Retinal pigment epithelial cell (primary cell): ENCODE measurements at regions not wholly inside any gene's neighbourhood (a gene's known extent, or its start where the extent isn't known, plus 50 kb on each side); places are given as distances from the start of the nearest gene placed in this dataset.

Experiments
- DNase-seq: peaks from one replicate; pipeline ENCODE4 v3.0.0-alpha.2; 2010; ENCODE audit warnings: low read depth
- H3K4me3 ChIP-seq: 2 replicates; pipeline ENCODE4 v1.5.1; 2011; ENCODE audit warnings: mild to moderate bottlenecking, low read length, control low read depth, moderate library complexity
- TF ChIP-seq, protein P1 (sequence below): conservative IDR thresholded peaks from 2 replicates; pipeline ENCODE4 v1.5.1; 2011; ENCODE audit warnings: low read depth, low read length, control low read depth, inconsistent platforms

DNA sequence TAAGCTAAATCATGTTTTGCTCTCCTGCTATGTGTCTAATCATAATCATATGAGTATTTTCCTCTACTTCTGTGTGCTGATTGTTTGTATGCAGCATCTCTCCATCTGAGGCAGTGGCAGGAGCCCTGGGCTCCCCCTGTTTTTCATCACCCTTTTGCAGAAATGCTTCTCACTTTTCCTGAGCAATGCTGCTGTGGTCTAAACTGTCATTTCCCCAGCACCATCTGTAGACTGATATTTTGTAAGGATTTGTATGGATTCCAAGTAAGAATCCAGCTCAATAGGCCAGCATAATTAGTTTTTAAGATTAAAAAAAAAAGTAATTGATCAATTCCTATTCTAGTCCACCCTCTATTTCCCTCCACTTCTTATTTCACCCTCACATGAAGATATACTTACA, 257.0 kb upstream of the CPHXL start:
- TF ChIP-seq, protein P1, sequence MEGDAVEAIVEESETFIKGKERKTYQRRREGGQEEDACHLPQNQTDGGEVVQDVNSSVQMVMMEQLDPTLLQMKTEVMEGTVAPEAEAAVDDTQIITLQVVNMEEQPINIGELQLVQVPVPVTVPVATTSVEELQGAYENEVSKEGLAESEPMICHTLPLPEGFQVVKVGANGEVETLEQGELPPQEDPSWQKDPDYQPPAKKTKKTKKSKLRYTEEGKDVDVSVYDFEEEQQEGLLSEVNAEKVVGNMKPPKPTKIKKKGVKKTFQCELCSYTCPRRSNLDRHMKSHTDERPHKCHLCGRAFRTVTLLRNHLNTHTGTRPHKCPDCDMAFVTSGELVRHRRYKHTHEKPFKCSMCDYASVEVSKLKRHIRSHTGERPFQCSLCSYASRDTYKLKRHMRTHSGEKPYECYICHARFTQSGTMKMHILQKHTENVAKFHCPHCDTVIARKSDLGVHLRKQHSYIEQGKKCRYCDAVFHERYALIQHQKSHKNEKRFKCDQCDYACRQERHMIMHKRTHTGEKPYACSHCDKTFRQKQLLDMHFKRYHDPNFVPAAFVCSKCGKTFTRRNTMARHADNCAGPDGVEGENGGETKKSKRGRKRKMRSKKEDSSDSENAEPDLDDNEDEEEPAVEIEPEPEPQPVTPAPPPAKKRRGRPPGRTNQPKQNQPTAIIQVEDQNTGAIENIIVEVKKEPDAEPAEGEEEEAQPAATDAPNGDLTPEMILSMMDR = no peak
- no peak for DNase-seq
- no peak overlapping the region for H3K4me3 ChIP-seq

- TF ChIP-seq, protein P1 = no peak
- no peak overlapping the region for H3K4me3 ChIP-seq
- DNase-seq = no peak
Observed at GRCh38 chr16:75983741-75984381, 257.6 kb upstream of the CPHXL start.

- no peak for DNase-seq
- TF ChIP-seq, protein P1 = no peak
- H3K4me3 ChIP-seq = no peak overlapping the region
Observed at GRCh38 chr16:75987323-75987722, 261.0 kb upstream of the CPHXL start.

DNA sequence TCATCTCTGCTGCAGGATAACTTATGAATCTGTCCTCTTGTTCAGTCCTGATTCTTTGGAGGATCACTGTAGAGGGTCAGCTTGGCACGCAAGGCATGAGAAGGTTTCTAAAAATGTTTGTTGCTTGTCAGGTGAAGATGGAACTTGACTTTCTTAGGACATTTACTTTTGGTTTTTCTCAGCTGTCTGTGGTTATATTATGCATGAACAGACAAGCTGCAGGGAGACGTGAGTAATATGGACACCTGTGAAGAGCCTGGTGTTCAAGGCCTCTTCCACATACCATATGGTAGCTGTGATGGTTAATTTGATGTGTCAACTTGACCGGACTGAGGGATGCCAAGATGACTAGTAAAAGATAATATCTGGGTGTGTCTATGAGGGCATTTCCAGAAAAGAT, 270.2 kb upstream of the CPHXL start:
- no peak for DNase-seq
- H3K4me3 ChIP-seq = no peak overlapping the region
- TF ChIP-seq, protein P1 = no peak

GRCh38 chr16:75997606-75998005, 271.3 kb upstream of the CPHXL start:
- H3K4me3 ChIP-seq = no peak overlapping the region
- DNase-seq = no peak
- TF ChIP-seq, protein P1 = no peak

GRCh38 chr16:76007645-76008044, 269.6 kb upstream of the CNTNAP4 start:
- no peak overlapping the region for H3K4me3 ChIP-seq
- TF ChIP-seq, protein P1 = no peak
- DNase-seq = no peak

GRCh38 chr16:76023835-76024234, 253.4 kb upstream of the CNTNAP4 start:
- TF ChIP-seq, protein P1 = no peak
- no peak for DNase-seq
- no peak overlapping the region for H3K4me3 ChIP-seq
